Uterus (tissue), 3 donors: ENCODE measurements at regions not wholly inside any gene's neighbourhood (a gene's known extent, or its start where the extent isn't known, plus 50 kb on each side); places are given as distances from the start of the nearest gene placed in this dataset.

Source experiments
- DNase-seq, 2 donors: peaks; one replicate each; pipeline ENCODE4 v3.0.0-alpha.2; 2019 to 2020
- H3K27ac ChIP-seq, 2 donors: fragments of 200-600 bp; sonication (generic); 1 replicate in 1 of 2; 2 replicates in 1 of 2; pipeline ENCODE4 v1.5.1; 2016 to 2018
- H3K27me3 ChIP-seq, 2 donors: fragments of 200-600 bp; sonication (generic); one replicate each; pipeline ENCODE4 v1.5.1; 2018 to 2019; ENCODE audit warnings: control low read depth in 1 of 2
- H3K36me3 ChIP-seq, 2 donors: fragments of 200-600 bp; sonication (generic); one replicate each; pipeline ENCODE4 v1.5.1; 2019; ENCODE audit warnings: control low read depth in 1 of 2
- H3K4me1 ChIP-seq, 2 donors: fragments of 200-600 bp; sonication (generic); one replicate each; pipeline ENCODE4 v1.5.1; 2018 to 2019; ENCODE audit warnings: control low read depth in 1 of 2
- H3K4me3 ChIP-seq, 2 donors: fragments of 200-600 bp; sonication (generic); 1 replicate in 1 of 2; 2 replicates in 1 of 2; pipeline ENCODE4 v1.5.1; 2018 to 2019; ENCODE audit warnings: mild to moderate bottlenecking in 1 of 2
- H3K9me3 ChIP-seq, 2 donors: fragments of 200-600 bp; sonication (generic); one replicate each; pipeline ENCODE4 v1.5.1; 2019; ENCODE audit warnings: control low read depth in 1 of 2
- CTCF ChIP-seq, 4 experiments: fragments of 200-600 bp in 2 of 4; fragments of 450-650 bp in 2 of 4; sonication (generic) in 2 of 4; IDR thresholded peaks; one replicate each; pipeline ENCODE4 v1.5.1; 2016 to 2019; ENCODE audit warnings: antibody characterized with exemption in 4 of 4, mild to moderate bottlenecking in 2 of 4, moderate library complexity in 1 of 4
- POLR2A ChIP-seq, 2 donors: fragments of 450-650 bp; IDR thresholded peaks; one replicate each; pipeline ENCODE4 v1.6.1; 2016; ENCODE audit warnings: antibody characterized with exemption in 2 of 2, mild to moderate bottlenecking in 1 of 2, moderate library complexity in 1 of 2
- intact Hi-C: fragments of 100-400 bp; cut with DNase I; formaldehyde crosslinking; loops from one replicate; pipeline ENCODE4 v1.15.1; 2023; ENCODE audit warnings: low total_unique reads
- donor health status: DM: yes; HTN: yes; CAD: no.

GRCh38 chr6:4397307-4397706 is 261.9 kb upstream of the ECI2 start:
- DNase-seq = no peak
- intact Hi-C loops = no loop called here
- no peaks in the 10 kb centered on the region for H3K27me3 ChIP-seq

GRCh38 chr6:4396044-4396443 is 260.7 kb upstream of the ECI2 start:
- intact Hi-C loops = no loop called here

More at GRCh38 chr6:4397307-4397706, 261.9 kb upstream of the ECI2 start:
- Histone ChIP-seq H3K9me3 (no peaks in the 10 kb centered on the region), H3K4me3 (no peak overlapping the region), H3K27ac (no peak overlapping the region), H3K4me1 (peaks cover 0 to 4% of the 10 kb centered on the region in 2 donors), H3K36me3 (no peaks in the 10 kb centered on the region)
- TF ChIP-seq POLR2A (IDR thresholded peaks at IDR 0.05) (no peak), CTCF (IDR thresholded peaks at IDR 0.05) (no peak)

GRCh38 chr6:4395386-4395785 is 260.0 kb upstream of the ECI2 start:
- no peak for DNase-seq
- Histone ChIP-seq H3K9me3 (no peaks in the 10 kb centered on the region), H3K4me3 (no peak overlapping the region), H3K4me1 (no peaks in the 10 kb centered on the region), H3K27ac (no peak overlapping the region), H3K36me3 (no peaks in the 10 kb centered on the region), H3K27me3 (no peaks in the 10 kb centered on the region)
- TF ChIP-seq POLR2A (IDR thresholded peaks at IDR 0.05) (no peak), CTCF (IDR thresholded peaks at IDR 0.05) (no peak)
- intact Hi-C loops = no loop called here

More at GRCh38 chr6:4396044-4396443, 260.7 kb upstream of the ECI2 start:
- Histone ChIP-seq H3K9me3 (no peaks in the 10 kb centered on the region), H3K36me3 (no peaks in the 10 kb centered on the region), H3K27me3 (no peaks in the 10 kb centered on the region), H3K27ac (no peak overlapping the region), H3K4me3 (no peak overlapping the region), H3K4me1 (no peaks in the 10 kb centered on the region)
- DNase-seq = no peak
- TF ChIP-seq POLR2A (IDR thresholded peaks at IDR 0.05) (no peak), CTCF (IDR thresholded peaks at IDR 0.05) (no peak)

GRCh38 chr6:4394786-4395185 is 259.4 kb upstream of the ECI2 start:
- no peak for DNase-seq
- H3K4me3 ChIP-seq = no peak overlapping the region
- H3K9me3 ChIP-seq = no peaks in the 10 kb centered on the region
- no peak overlapping the region for H3K27ac ChIP-seq
- intact Hi-C loops = no loop called here
- H3K36me3 ChIP-seq = no peaks in the 10 kb centered on the region
- no peak for TF ChIP-seq CTCF (IDR thresholded peaks at IDR 0.05)
- H3K27me3 ChIP-seq = no peaks in the 10 kb centered on the region
- H3K4me1 ChIP-seq = no peaks in the 10 kb centered on the region

- Histone ChIP-seq H3K36me3 (no peaks in the 10 kb centered on the region), H3K27me3 (no peaks in the 10 kb centered on the region), H3K9me3 (peaks cover 0 to 2% of the 10 kb centered on the region in 2 donors), H3K27ac (no peak overlapping the region), H3K4me3 (no peak overlapping the region), H3K4me1 (no peaks in the 10 kb centered on the region)
- no peak for TF ChIP-seq CTCF (IDR thresholded peaks at IDR 0.05)
- TF ChIP-seq POLR2A (IDR thresholded peaks at IDR 0.05) = no peak
- no peak for DNase-seq
- intact Hi-C loops = no loop called here
Measured at GRCh38 chr6:4388675-4389074, 253.3 kb upstream of the ECI2 start.
